HG03175 (cell line): ENCODE measurements at regions not wholly inside any gene's neighbourhood (a gene's known extent, or its start where the extent isn't known, plus 50 kb on each side); places are given as distances from the start of the nearest gene placed in this dataset.
A peak's percentile ranks its signal among the peaks of the same experiment; 100 is the strongest.
"Not testable (repeated sequence)": the region's sequence is repeated elsewhere in the genome, so short reads cannot be mapped to it uniquely, and the experiment has no call there.

ENCODE experiments used
- ATAC-seq: cut with Tn5 transposase; IDR thresholded peaks from one replicate; pipeline ENCODE4 v1.9.1; 2021; ENCODE audit warnings: mild to moderate bottlenecking, moderate library complexity; ENCODE audit not compliant: unreplicated experiment

- ATAC-seq: peak; percentile 84
Measured at GRCh38 chr2:8229546-8229986, 452.3 kb upstream of the ID2 start.

GRCh38 chr2:8230466-8230865, 451.4 kb upstream of the ID2 start:
- no peak for ATAC-seq

GRCh38 chr2:8231902-8232301, 450.0 kb upstream of the ID2 start:
- no peak for ATAC-seq

GRCh38 chr2:8232871-8233270, 449.0 kb upstream of the ID2 start:
- no peak for ATAC-seq

- ATAC-seq: peak; percentile 30
Measured at GRCh38 chr2:8234253-8234652, 447.6 kb upstream of the ID2 start.

- peak; percentile 95 for ATAC-seq
Measured at GRCh38 chr2:8234757-8235374, 447.0 kb upstream of the ID2 start.

- no peak for ATAC-seq
Measured at GRCh38 chr2:8235419-8235818, 446.4 kb upstream of the ID2 start.

GRCh38 chr2:8236391-8236790, 445.5 kb upstream of the ID2 start:
- no peak for ATAC-seq

GRCh38 chr2:8238521-8239230, 443.2 kb upstream of the ID2 start:
- no peak for ATAC-seq

GRCh38 chr2:8239531-8240088, 442.2 kb upstream of the ID2 start:
- no peak for ATAC-seq

- ATAC-seq: no peak
Measured at GRCh38 chr2:8241317-8241716, 440.5 kb upstream of the ID2 start.

GRCh38 chr2:8242739-8243138, 439.1 kb upstream of the ID2 start:
- no peak for ATAC-seq

- no peak for ATAC-seq
Measured at GRCh38 chr2:8243748-8244400, 438.0 kb upstream of the ID2 start.

GRCh38 chr2:8244639-8245038, 437.2 kb upstream of the ID2 start:
- ATAC-seq: no peak

GRCh38 chr2:8246137-8246536, 435.7 kb upstream of the ID2 start:
- ATAC-seq: no peak

- ATAC-seq: no peak
Measured at GRCh38 chr2:8247905-8248622, 433.8 kb upstream of the ID2 start.

GRCh38 chr2:8248623-8248957, 433.3 kb upstream of the ID2 start:
- ATAC-seq: no peak

GRCh38 chr2:8249141-8249540, 432.7 kb upstream of the ID2 start:
- ATAC-seq: no peak

GRCh38 chr2:8249769-8250168, 432.1 kb upstream of the ID2 start:
- no peak for ATAC-seq

GRCh38 chr2:8250290-8250689, 431.6 kb upstream of the ID2 start:
- not testable (repeated sequence) for ATAC-seq

GRCh38 chr2:8251291-8251690, 430.6 kb upstream of the ID2 start:
- no peak for ATAC-seq
